ENCODE measurements at regions not wholly inside any gene's neighbourhood (a gene's known extent, or its start where the extent isn't known, plus 50 kb on each side); places are given as distances from the start of the nearest gene placed in this dataset.

DNA sequence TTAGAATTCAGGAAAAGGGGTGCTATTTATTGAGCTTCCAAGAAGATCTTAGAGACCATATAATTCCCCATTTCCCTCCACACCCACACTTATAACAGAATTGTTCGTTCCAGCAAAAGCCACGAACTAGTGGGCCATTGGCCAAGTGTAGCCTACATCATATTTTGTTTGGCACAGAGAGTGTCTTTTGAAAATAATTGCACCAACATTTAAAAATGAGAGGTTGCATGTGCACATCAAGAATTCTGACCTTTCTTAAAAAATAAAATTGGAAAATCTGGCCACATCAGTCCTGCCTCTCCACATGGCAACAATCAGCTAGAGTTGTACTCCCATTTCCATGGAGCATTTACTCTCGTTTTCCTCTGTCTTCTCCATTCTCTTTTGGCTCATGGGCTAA is 655.5 kb upstream of the FANCL start:
- DNase-seq (ENCODE audit: low read depth), result peak; percentile 17
- ChIA-PET CTCF (no interaction called here), POLR2A (no interaction called here)
- Histone ChIP-seq H3K4me3 (ENCODE audit: low read depth, low read length) (no peak overlapping the region), H3K27me3 (ENCODE audit: control insufficient read depth, insufficient read depth, low read length) (no peaks in the 10 kb centered on the region), H3K36me3 (ENCODE audit: control insufficient read depth, insufficient read depth, low read length) (no peaks in the 10 kb centered on the region)
- TF ChIP-seq, protein P1, sequence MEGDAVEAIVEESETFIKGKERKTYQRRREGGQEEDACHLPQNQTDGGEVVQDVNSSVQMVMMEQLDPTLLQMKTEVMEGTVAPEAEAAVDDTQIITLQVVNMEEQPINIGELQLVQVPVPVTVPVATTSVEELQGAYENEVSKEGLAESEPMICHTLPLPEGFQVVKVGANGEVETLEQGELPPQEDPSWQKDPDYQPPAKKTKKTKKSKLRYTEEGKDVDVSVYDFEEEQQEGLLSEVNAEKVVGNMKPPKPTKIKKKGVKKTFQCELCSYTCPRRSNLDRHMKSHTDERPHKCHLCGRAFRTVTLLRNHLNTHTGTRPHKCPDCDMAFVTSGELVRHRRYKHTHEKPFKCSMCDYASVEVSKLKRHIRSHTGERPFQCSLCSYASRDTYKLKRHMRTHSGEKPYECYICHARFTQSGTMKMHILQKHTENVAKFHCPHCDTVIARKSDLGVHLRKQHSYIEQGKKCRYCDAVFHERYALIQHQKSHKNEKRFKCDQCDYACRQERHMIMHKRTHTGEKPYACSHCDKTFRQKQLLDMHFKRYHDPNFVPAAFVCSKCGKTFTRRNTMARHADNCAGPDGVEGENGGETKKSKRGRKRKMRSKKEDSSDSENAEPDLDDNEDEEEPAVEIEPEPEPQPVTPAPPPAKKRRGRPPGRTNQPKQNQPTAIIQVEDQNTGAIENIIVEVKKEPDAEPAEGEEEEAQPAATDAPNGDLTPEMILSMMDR (IDR thresholded peaks at IDR 0.05; ENCODE audit: insufficient read depth, low read depth, low read length), result no peak

DNA sequence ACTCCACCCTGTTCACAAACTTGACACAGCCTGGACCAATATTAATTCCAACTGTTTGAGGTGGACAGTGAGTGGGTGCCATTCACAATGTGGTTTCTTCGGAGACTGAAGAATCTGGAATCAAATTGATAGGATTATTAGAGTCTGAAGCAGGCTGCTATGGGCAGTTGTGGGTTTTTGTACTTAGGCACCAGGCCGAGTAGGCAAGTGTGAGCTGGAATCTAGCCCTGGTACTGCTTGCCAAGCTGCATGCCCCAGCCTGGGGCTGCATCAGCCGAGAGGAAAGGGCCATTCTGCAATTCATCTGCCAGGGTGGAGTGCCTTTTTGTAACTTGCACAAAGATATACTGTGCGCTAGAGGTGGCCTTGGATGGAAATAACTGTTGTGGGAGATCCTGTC is 654.7 kb upstream of the FANCL start:
- H3K4me3 ChIP-seq (ENCODE audit: low read depth, low read length), result no peak overlapping the region
- TF ChIP-seq, protein P1 (IDR thresholded peaks at IDR 0.05; ENCODE audit: insufficient read depth, low read depth, low read length), result no peak
- no peaks in the 10 kb centered on the region for H3K27me3 ChIP-seq (ENCODE audit: control insufficient read depth, insufficient read depth, low read length)
- no peak for DNase-seq (ENCODE audit: low read depth)
- H3K36me3 ChIP-seq (ENCODE audit: control insufficient read depth, insufficient read depth, low read length), result no peaks in the 10 kb centered on the region
- CTCF ChIA-PET, result no interaction called here
- POLR2A ChIA-PET, result no interaction called here

DNA sequence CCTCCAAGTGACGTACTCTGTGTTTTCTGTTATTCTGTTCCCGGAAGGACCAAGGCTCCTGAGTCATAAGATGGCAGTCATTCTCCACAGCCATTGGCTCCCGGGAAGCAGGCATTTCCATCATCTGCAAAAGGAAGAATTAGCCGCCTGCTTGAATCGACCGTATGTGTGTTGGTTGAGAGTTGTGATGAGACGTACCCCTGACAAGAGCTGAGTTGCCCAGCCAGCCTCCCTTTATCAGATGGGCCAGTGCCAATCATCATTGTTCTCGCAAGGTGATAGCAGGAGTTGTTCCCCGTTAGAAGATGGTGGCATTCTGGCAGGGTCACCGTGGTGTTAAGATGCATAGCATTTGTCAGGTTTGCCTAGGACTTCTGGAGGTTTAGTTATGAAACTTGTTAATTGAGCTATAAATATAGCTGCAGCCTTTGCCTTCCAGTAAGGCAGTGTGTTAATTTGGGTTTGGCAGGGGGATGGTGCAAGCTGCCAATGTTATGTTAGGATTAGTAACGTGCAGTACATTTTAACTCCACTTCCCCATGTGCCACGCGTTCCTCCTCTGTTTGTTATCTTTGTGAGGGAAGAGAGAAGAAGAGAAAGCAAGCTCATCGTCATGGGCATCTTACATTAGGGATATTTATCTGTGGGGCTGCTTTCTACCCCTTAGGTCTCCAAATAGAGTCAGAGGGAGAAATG is 652.7 kb upstream of the FANCL start:
- H3K27me3 ChIP-seq (ENCODE audit: control insufficient read depth, insufficient read depth, low read length), result no peaks in the 10 kb centered on the region
- TF ChIP-seq, protein P1 (IDR thresholded peaks at IDR 0.05; ENCODE audit: insufficient read depth, low read depth, low read length), result no peak
- H3K36me3 ChIP-seq (ENCODE audit: control insufficient read depth, insufficient read depth, low read length), result no peaks in the 10 kb centered on the region
- POLR2A ChIA-PET, result no interaction called here
- DNase-seq (ENCODE audit: low read depth), result no peak
- H3K4me3 ChIP-seq (ENCODE audit: low read depth, low read length), result no peak overlapping the region
- CTCF ChIA-PET, result no interaction called here

DNA sequence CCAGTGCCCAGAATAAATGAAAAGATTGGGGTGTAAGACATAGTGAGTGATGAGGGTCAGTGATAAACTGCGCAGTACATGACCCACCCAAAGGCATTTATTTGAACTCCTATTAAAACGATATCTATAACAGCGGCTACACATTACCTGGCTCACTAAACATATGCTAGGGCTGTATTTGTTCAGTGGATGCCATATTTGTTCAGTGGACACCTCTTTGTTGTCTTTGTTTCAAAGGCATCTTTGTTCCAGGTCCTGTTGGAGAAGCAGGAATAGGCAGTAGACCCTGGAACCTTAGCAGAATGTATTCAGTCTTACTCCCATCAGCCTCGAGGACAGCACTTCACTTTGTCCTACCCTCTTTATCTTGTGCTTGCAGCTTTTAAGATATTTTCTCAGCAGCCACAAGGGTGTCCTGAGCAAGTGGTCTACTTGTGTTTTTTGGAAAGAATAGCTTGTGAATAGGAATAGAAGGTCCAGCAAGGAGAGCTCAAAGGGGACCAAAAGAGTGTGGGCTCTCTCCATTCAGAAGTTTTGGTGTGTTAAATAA is 650.8 kb upstream of the FANCL start:
- Histone ChIP-seq H3K4me3 (ENCODE audit: low read depth, low read length) (no peak overlapping the region), H3K27me3 (ENCODE audit: control insufficient read depth, insufficient read depth, low read length) (no peaks in the 10 kb centered on the region), H3K36me3 (ENCODE audit: control insufficient read depth, insufficient read depth, low read length) (no peaks in the 10 kb centered on the region)
- TF ChIP-seq, protein P1 (IDR thresholded peaks at IDR 0.05; ENCODE audit: insufficient read depth, low read depth, low read length), result no peak
- ChIA-PET CTCF (no interaction called here), POLR2A (no interaction called here)
- no peak for DNase-seq (ENCODE audit: low read depth)

DNA sequence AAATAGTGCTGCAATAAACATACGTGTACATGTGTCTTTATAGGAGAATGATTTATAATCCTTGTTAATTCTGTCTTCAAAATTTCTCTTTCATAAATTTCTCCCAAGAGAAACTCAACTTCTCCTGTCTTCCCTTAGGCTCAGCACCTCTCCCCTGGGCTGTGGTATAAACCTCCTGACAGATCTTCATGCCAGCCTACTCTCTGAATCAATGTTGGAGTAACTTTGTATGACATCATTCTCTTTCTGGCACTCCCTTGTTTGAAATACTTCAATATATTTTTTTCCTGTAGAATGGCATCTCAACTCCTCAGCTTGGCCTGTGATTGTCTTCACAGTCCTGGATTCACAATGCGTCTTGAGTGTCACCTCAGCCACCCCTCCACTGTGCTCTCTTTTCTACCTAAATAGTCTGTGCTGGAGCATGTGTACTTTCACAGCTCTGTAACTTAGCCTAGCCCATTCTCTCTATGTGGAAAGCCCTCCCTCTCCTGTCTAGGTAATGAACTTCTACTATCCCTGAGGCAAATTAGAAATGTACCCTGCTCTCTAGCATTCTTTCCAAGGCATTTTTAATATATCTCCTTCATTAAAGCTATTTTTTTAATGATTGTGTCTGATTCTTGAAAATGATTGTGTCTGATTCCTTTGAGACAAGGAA is 649.9 kb upstream of the FANCL start:
- POLR2A ChIA-PET, result no interaction called here
- TF ChIP-seq, protein P1 (IDR thresholded peaks at IDR 0.05; ENCODE audit: insufficient read depth, low read depth, low read length), result no peak
- Histone ChIP-seq H3K4me3 (ENCODE audit: low read depth, low read length) (no peak overlapping the region), H3K36me3 (ENCODE audit: control insufficient read depth, insufficient read depth, low read length) (no peaks in the 10 kb centered on the region), H3K27me3 (ENCODE audit: control insufficient read depth, insufficient read depth, low read length) (no peaks in the 10 kb centered on the region)
- no peak for DNase-seq (ENCODE audit: low read depth)
- CTCF ChIA-PET, result no interaction called here
